ENCODE measurements at regions not wholly inside any gene's neighbourhood (a gene's known extent, or its start where the extent isn't known, plus 50 kb on each side); places are given as distances from the start of the nearest gene placed in this dataset.

DNA sequence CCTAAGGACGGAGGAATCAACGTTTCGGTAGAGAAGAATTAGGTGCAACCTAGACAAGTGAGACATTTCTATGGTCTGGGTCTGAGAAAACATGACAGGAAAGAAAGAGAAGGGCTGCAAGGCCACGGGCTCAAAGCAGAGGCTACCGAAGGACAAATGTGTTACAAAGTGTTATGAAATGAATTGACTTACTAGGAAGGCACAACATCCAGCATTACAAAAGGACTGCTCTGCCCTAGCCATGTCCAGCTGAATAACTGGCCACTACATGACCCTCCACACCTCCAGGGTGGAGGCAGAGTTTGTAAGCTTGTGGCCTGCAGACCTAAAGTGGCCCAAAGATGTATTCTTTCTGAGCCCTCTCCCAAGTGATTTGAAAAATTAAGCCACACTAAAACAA lies 133.6 kb downstream of the GDAP2 start:
- no peaks in the 10 kb centered on the region for H3K4me1 Mint-ChIP-seq
- Histone ChIP-seq H3K9me3 (ENCODE audit: control insufficient read depth, low read length) (no peaks in the 10 kb centered on the region), H3K27ac (ENCODE audit: low read depth, low read length) (no peak overlapping the region), H3K9ac (ENCODE audit: extremely low read depth, low read length, poor library complexity, severe bottlenecking) (no peak overlapping the region), H3K36me3 (ENCODE audit: control insufficient read depth, insufficient read depth, low read length) (no peaks in the 10 kb centered on the region), H3K27me3 (ENCODE audit: control insufficient read depth, insufficient read depth, low read length, poor library complexity, severe bottlenecking) (no peaks in the 10 kb centered on the region), H3K4me3 (ENCODE audit: low read length) (no peak overlapping the region), H3K4me1 (ENCODE audit: control insufficient read depth, insufficient read depth, low read length) (no peaks in the 10 kb centered on the region)
- H3K9me3 Mint-ChIP-seq, result no peaks in the 10 kb centered on the region
- no peaks in the 10 kb centered on the region for H3K36me3 Mint-ChIP-seq (ENCODE audit: low read depth)
- H3K27me3 Mint-ChIP-seq (ENCODE audit: insufficient read depth), result no peaks in the 10 kb centered on the region
- DNase-seq, result no peak
- WGBS, 2 experiments (ENCODE audit: insufficient coverage in 1 of 2, insufficient read length in 1 of 2), result 95 to 96% methylated on average over 4 to 5 of the region's 5 CpGs
- H3K27ac Mint-ChIP-seq, result no peak overlapping the region
- TF ChIP-seq, protein P1, sequence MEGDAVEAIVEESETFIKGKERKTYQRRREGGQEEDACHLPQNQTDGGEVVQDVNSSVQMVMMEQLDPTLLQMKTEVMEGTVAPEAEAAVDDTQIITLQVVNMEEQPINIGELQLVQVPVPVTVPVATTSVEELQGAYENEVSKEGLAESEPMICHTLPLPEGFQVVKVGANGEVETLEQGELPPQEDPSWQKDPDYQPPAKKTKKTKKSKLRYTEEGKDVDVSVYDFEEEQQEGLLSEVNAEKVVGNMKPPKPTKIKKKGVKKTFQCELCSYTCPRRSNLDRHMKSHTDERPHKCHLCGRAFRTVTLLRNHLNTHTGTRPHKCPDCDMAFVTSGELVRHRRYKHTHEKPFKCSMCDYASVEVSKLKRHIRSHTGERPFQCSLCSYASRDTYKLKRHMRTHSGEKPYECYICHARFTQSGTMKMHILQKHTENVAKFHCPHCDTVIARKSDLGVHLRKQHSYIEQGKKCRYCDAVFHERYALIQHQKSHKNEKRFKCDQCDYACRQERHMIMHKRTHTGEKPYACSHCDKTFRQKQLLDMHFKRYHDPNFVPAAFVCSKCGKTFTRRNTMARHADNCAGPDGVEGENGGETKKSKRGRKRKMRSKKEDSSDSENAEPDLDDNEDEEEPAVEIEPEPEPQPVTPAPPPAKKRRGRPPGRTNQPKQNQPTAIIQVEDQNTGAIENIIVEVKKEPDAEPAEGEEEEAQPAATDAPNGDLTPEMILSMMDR (conservative IDR thresholded peaks at IDR 0.05), result no peak
- no peak overlapping the region for H3K4me3 Mint-ChIP-seq

GRCh38 chr1:117796226-117796625 lies 133.2 kb downstream of the GDAP2 start:
- no peaks in the 10 kb centered on the region for H3K4me1 ChIP-seq (ENCODE audit: control insufficient read depth, insufficient read depth, low read length)
- H3K36me3 ChIP-seq (ENCODE audit: control insufficient read depth, insufficient read depth, low read length), result no peaks in the 10 kb centered on the region
- H3K27me3 ChIP-seq (ENCODE audit: control insufficient read depth, insufficient read depth, low read length, poor library complexity, severe bottlenecking), result no peaks in the 10 kb centered on the region
- Mint-ChIP-seq H3K4me1 (no peaks in the 10 kb centered on the region), H3K9me3 (no peaks in the 10 kb centered on the region), H3K27me3 (ENCODE audit: insufficient read depth) (no peaks in the 10 kb centered on the region), H3K27ac (no peak overlapping the region), H3K4me3 (no peak overlapping the region), H3K36me3 (ENCODE audit: low read depth) (no peaks in the 10 kb centered on the region)
- TF ChIP-seq, protein P1 (conservative IDR thresholded peaks at IDR 0.05), result no peak
- WGBS, 2 experiments (ENCODE audit: insufficient coverage in 1 of 2, insufficient read length in 1 of 2), result 90 to 94% methylated on average over 3 to 5 of the region's 6 CpGs
- H3K4me3 ChIP-seq (ENCODE audit: low read length), result no peak overlapping the region
- no peak overlapping the region for H3K27ac ChIP-seq (ENCODE audit: low read depth, low read length)
- DNase-seq, result no peak
- no peak overlapping the region for H3K9ac ChIP-seq (ENCODE audit: extremely low read depth, low read length, poor library complexity, severe bottlenecking)
- no peaks in the 10 kb centered on the region for H3K9me3 ChIP-seq (ENCODE audit: control insufficient read depth, low read length)

DNA sequence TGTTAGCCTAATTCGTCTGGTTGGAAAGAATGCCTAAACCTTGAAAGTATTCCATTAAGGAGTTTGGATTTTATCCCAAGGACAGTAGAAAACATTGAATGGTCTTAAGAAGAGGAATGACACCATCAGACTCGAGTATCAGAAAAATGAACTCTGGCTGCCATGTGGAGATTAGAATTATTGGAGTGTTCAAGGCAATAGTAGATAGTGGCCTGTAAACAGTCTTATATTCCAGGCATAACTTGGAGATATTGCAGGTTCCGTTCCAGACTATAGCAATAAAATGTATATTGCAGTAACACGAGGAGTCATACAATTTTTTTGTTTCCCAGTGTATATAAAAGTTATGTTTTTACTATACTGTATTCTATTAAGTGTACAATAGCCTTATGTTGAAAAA lies 130.9 kb downstream of the GDAP2 start:
- Mint-ChIP-seq H3K4me1 (no peaks in the 10 kb centered on the region), H3K27me3 (ENCODE audit: insufficient read depth) (no peaks in the 10 kb centered on the region), H3K4me3 (no peak overlapping the region), H3K36me3 (ENCODE audit: low read depth) (no peaks in the 10 kb centered on the region), H3K9me3 (no peaks in the 10 kb centered on the region), H3K27ac (no peak overlapping the region)
- no peaks in the 10 kb centered on the region for H3K9me3 ChIP-seq (ENCODE audit: control insufficient read depth, low read length)
- H3K36me3 ChIP-seq (ENCODE audit: control insufficient read depth, insufficient read depth, low read length), result no peaks in the 10 kb centered on the region
- TF ChIP-seq, protein P1 (conservative IDR thresholded peaks at IDR 0.05), result no peak
- 90 to 91% methylated on average over 2 to 4 of the region's 4 CpGs for WGBS, 2 experiments (ENCODE audit: insufficient coverage in 1 of 2, insufficient read length in 1 of 2)
- no peak overlapping the region for H3K4me3 ChIP-seq (ENCODE audit: low read length)
- H3K27me3 ChIP-seq (ENCODE audit: control insufficient read depth, insufficient read depth, low read length, poor library complexity, severe bottlenecking), result no peaks in the 10 kb centered on the region
- H3K9ac ChIP-seq (ENCODE audit: extremely low read depth, low read length, poor library complexity, severe bottlenecking), result no peak overlapping the region
- H3K27ac ChIP-seq (ENCODE audit: low read depth, low read length), result no peak overlapping the region
- no peaks in the 10 kb centered on the region for H3K4me1 ChIP-seq (ENCODE audit: control insufficient read depth, insufficient read depth, low read length)
- DNase-seq, result no peak
